Right lobe of liver (tissue), 4 donors: ENCODE measurements at regions not wholly inside any gene's neighbourhood (a gene's known extent, or its start where the extent isn't known, plus 50 kb on each side); places are given as distances from the start of the nearest gene placed in this dataset.
"Not testable (repeated sequence)": the region's sequence is repeated elsewhere in the genome, so short reads cannot be mapped to it uniquely, and the experiment has no call there.

Source experiments
- POLR2A ChIP-seq: fragments of 450-650 bp; IDR thresholded peaks from one replicate; pipeline ENCODE4 v1.6.1; 2017; ENCODE audit warnings: antibody characterized with exemption, mild to moderate bottlenecking
- TF ChIP-seq, protein P1 (sequence below), 4 donors: fragments of 200-600 bp in 3 of 4; fragments of 450-650 bp in 1 of 4; IDR thresholded peaks; one replicate each; pipeline versions ENCODE4 v1.5.1 to v1.8.0; 2016 to 2022; ENCODE audit warnings: antibody characterized with exemption in 4 of 4, mild to moderate bottlenecking in 2 of 4
- donor health status: DM: no; HTN: no; CAD: no.
- donor health status: DM: no; HTN: no; CAD: no.
- donor health status: DM: no; HTN: yes; CAD: no.

DNA sequence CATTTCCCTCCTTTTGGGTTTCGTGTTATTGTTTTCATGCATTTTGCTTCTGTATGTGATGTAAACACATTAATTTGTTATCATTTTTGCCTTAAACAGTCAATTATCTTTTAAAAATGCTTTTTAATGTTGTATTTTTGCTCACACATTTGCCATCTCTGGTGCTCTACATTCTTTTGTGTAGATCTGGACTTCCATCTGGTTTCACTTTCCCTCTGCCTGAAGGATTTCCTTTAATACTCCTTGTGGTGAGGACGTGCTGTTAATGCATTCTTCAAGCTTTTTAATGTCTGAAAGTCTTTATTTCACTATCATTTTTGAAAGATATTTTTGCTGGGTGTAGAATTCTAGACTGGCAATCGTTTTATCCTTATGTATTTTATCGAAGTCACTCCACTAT is 3945.9 kb upstream of the OR11H1 start:
- not testable (repeated sequence) for TF ChIP-seq POLR2A
- TF ChIP-seq, protein P1, sequence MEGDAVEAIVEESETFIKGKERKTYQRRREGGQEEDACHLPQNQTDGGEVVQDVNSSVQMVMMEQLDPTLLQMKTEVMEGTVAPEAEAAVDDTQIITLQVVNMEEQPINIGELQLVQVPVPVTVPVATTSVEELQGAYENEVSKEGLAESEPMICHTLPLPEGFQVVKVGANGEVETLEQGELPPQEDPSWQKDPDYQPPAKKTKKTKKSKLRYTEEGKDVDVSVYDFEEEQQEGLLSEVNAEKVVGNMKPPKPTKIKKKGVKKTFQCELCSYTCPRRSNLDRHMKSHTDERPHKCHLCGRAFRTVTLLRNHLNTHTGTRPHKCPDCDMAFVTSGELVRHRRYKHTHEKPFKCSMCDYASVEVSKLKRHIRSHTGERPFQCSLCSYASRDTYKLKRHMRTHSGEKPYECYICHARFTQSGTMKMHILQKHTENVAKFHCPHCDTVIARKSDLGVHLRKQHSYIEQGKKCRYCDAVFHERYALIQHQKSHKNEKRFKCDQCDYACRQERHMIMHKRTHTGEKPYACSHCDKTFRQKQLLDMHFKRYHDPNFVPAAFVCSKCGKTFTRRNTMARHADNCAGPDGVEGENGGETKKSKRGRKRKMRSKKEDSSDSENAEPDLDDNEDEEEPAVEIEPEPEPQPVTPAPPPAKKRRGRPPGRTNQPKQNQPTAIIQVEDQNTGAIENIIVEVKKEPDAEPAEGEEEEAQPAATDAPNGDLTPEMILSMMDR (IDR thresholded peaks at IDR 0.05), result not testable (repeated sequence)
